ENCODE measurements at regions not wholly inside any gene's neighbourhood (a gene's known extent, or its start where the extent isn't known, plus 50 kb on each side); places are given as distances from the start of the nearest gene placed in this dataset.
"Not testable (repeated sequence)": the region's sequence is repeated elsewhere in the genome, so short reads cannot be mapped to it uniquely, and the experiment has no call there.

- no peaks in the 10 kb centered on the region; the same call in 1 of the 2 replicates for H3K9me2 ChIP-seq (replicated peaks; ENCODE audit: insufficient read depth, low read length)
- no peak for DNase-seq
Measured at GRCh38 chr3:74210739-74211138, 403.7 kb downstream of the CNTN3 start.

GRCh38 chr3:74200952-74201351 lies 413.5 kb downstream of the CNTN3 start:
- Histone ChIP-seq H3K27ac (ENCODE audit: low read length) (no peak overlapping the region), H3K4me1 (ENCODE audit: low read length) (no peaks in the 10 kb centered on the region), H2AFZ (ENCODE audit: low read length) (no peak overlapping the region), H3K79me2 (ENCODE audit: low read length) (no peaks in the 10 kb centered on the region), H3K27me3 (ENCODE audit: low read length) (no peaks in the 10 kb centered on the region), H3K9me3 (ENCODE audit: low read length) (no peaks in the 10 kb centered on the region), H3K4me3 (ENCODE audit: low read length) (no peak overlapping the region), H3K4me2 (ENCODE audit: low read depth, low read length, poor library complexity, severe bottlenecking) (no peak overlapping the region), H3K36me3 (ENCODE audit: insufficient read depth, low read length) (no peaks in the 10 kb centered on the region), H3K9me2 (replicated peaks; ENCODE audit: insufficient read depth, low read length) (no peaks in the 10 kb centered on the region), H4K20me1 (ENCODE audit: insufficient read depth, low read depth, low read length) (no peaks in the 10 kb centered on the region), H3K9ac (ENCODE audit: low read length) (no peak overlapping the region)
- no peak for DNase-seq

More at GRCh38 chr3:74210739-74211138, 403.7 kb downstream of the CNTN3 start:
- H2AFZ ChIP-seq (ENCODE audit: low read length) = no peak overlapping the region
- H3K79me2 ChIP-seq (ENCODE audit: low read length) = no peaks in the 10 kb centered on the region
- no peak overlapping the region for H3K9ac ChIP-seq (ENCODE audit: low read length)
- H3K9me3 ChIP-seq (ENCODE audit: low read length) = 0 out of 2 replicates have a peak, but pooled peaks cover 5% of the 10 kb centered on the region
- no peaks in the 10 kb centered on the region for H3K27me3 ChIP-seq (ENCODE audit: low read length)
- H3K4me2 ChIP-seq (ENCODE audit: low read depth, low read length, poor library complexity, severe bottlenecking) = no peak overlapping the region
- no peaks in the 10 kb centered on the region for H4K20me1 ChIP-seq (ENCODE audit: insufficient read depth, low read depth, low read length)
- H3K4me1 ChIP-seq (ENCODE audit: low read length) = no peaks in the 10 kb centered on the region
- H3K27ac ChIP-seq (ENCODE audit: low read length) = no peak overlapping the region
- H3K36me3 ChIP-seq (ENCODE audit: insufficient read depth, low read length) = no peaks in the 10 kb centered on the region
- no peak overlapping the region for H3K4me3 ChIP-seq (ENCODE audit: low read length)

DNA sequence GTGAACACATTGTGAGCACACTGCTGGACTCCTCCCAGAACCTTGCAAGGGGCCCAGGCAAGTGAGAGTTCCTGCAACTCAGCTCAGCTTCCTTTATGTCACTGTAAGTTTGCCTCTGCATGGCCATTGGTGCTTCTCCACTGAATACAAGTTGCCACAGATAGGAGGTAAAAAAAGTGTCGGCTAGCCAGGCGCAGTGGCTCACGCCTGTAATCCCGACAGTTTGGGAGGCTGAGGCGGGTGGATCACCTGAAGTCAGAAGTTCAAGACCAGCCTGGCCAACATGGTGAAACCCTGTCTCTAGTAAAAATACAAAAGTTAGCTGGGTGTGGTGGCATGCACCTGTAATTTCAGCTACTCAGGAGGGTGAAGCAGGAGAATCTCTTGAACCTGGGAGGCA lies 435.8 kb downstream of the CNTN3 start:
- H3K27ac ChIP-seq (ENCODE audit: low read length); H3K9ac ChIP-seq (ENCODE audit: low read length); H3K4me3 ChIP-seq (ENCODE audit: low read length); H3K36me3 ChIP-seq (ENCODE audit: insufficient read depth, low read length); H2AFZ ChIP-seq (ENCODE audit: low read length); H3K4me1 ChIP-seq (ENCODE audit: low read length); H3K9me3 ChIP-seq (ENCODE audit: low read length); H3K79me2 ChIP-seq (ENCODE audit: low read length); DNase-seq; H3K4me2 ChIP-seq (ENCODE audit: low read depth, low read length, poor library complexity, severe bottlenecking); H3K9me2 ChIP-seq (replicated peaks; ENCODE audit: insufficient read depth, low read length); H4K20me1 ChIP-seq (ENCODE audit: insufficient read depth, low read depth, low read length); H3K27me3 ChIP-seq (ENCODE audit: low read length): not testable (repeated sequence)

DNA sequence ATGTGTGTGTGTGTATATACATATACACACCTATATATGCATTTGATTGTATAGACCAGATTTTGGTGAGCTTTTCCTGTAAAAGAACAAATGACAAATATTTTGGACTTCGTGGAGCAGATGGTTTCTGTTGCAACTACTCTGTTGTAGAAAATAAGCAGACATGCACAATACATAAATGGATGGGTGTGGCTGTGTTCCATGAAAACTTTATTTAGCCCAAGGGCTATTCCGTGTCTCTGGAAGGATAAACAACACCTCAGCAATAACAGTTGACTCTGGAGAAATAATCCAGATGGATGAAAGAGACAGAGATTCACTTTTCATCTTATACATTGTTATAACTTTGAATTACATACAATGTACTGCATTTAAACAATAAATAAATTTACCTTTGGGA lies 441.4 kb downstream of the CNTN3 start:
- Histone ChIP-seq H3K4me3 (ENCODE audit: low read length) (no peak overlapping the region), H3K27ac (ENCODE audit: low read length) (no peak overlapping the region), H4K20me1 (ENCODE audit: insufficient read depth, low read depth, low read length) (no peaks in the 10 kb centered on the region), H3K4me2 (ENCODE audit: low read depth, low read length, poor library complexity, severe bottlenecking) (no peak overlapping the region), H3K4me1 (ENCODE audit: low read length) (no peaks in the 10 kb centered on the region), H3K36me3 (ENCODE audit: insufficient read depth, low read length) (no peaks in the 10 kb centered on the region), H3K79me2 (ENCODE audit: low read length) (no peaks in the 10 kb centered on the region), H3K9ac (ENCODE audit: low read length) (no peak overlapping the region), H3K9me2 (replicated peaks; ENCODE audit: insufficient read depth, low read length) (no peaks in the 10 kb centered on the region; the same call in 1 of the 2 replicates), H2AFZ (ENCODE audit: low read length) (no peak overlapping the region), H3K27me3 (ENCODE audit: low read length) (no peaks in the 10 kb centered on the region), H3K9me3 (ENCODE audit: low read length) (peaks cover under 1% of the 10 kb centered on the region; the same call in 1 of the 2 replicates)
- no peak for DNase-seq

DNA sequence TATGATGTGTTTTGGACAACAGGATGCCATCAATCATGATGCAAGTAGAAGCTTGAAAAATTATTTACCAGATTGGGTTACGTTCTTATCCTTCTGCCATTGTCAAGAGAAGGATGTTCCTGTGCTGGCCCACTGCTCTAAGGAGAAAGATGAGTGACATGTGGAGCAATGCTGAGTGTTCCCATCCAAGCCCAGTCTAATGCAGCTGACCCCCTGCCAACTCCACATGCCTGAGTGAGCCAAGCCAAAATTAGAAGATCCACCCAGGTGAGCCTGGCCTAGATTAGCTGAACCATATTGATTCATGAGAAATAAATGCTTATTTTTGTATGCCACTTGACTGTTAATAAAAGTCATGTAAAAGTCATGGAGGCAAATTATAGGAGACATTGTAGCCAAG lies 446.5 kb downstream of the CNTN3 start:
- no peaks in the 10 kb centered on the region for H3K79me2 ChIP-seq (ENCODE audit: low read length)
- no peak overlapping the region for H3K9ac ChIP-seq (ENCODE audit: low read length)
- H3K9me2 ChIP-seq (replicated peaks; ENCODE audit: insufficient read depth, low read length) = no peaks in the 10 kb centered on the region
- no peaks in the 10 kb centered on the region for H3K27me3 ChIP-seq (ENCODE audit: low read length)
- H2AFZ ChIP-seq (ENCODE audit: low read length) = no peak overlapping the region
- H3K4me2 ChIP-seq (ENCODE audit: low read depth, low read length, poor library complexity, severe bottlenecking) = no peak overlapping the region
- H3K9me3 ChIP-seq (ENCODE audit: low read length) = peaks cover 4% of the 10 kb centered on the region; the same call in 1 of the 2 replicates
- H3K4me3 ChIP-seq (ENCODE audit: low read length) = no peak overlapping the region
- no peaks in the 10 kb centered on the region for H3K36me3 ChIP-seq (ENCODE audit: insufficient read depth, low read length)
- DNase-seq = no peak
- no peaks in the 10 kb centered on the region for H3K4me1 ChIP-seq (ENCODE audit: low read length)
- H4K20me1 ChIP-seq (ENCODE audit: insufficient read depth, low read depth, low read length) = no peaks in the 10 kb centered on the region
- no peak overlapping the region for H3K27ac ChIP-seq (ENCODE audit: low read length)

- Histone ChIP-seq H3K9ac (ENCODE audit: low read length) (no peak overlapping the region), H3K4me2 (ENCODE audit: low read depth, low read length, poor library complexity, severe bottlenecking) (no peak overlapping the region), H2AFZ (ENCODE audit: low read length) (no peak overlapping the region), H4K20me1 (ENCODE audit: insufficient read depth, low read depth, low read length) (no peaks in the 10 kb centered on the region), H3K27me3 (ENCODE audit: low read length) (no peaks in the 10 kb centered on the region), H3K9me3 (ENCODE audit: low read length) (peaks cover 4% of the 10 kb centered on the region; the same call in 1 of the 2 replicates), H3K4me1 (ENCODE audit: low read length) (no peaks in the 10 kb centered on the region), H3K9me2 (replicated peaks; ENCODE audit: insufficient read depth, low read length) (no peaks in the 10 kb centered on the region), H3K79me2 (ENCODE audit: low read length) (no peaks in the 10 kb centered on the region), H3K27ac (ENCODE audit: low read length) (no peak overlapping the region), H3K36me3 (ENCODE audit: insufficient read depth, low read length) (no peaks in the 10 kb centered on the region), H3K4me3 (ENCODE audit: low read length) (no peak overlapping the region)
- no peak for DNase-seq
Measured at GRCh38 chr3:74165211-74165610, 449.2 kb downstream of the CNTN3 start.

DNA sequence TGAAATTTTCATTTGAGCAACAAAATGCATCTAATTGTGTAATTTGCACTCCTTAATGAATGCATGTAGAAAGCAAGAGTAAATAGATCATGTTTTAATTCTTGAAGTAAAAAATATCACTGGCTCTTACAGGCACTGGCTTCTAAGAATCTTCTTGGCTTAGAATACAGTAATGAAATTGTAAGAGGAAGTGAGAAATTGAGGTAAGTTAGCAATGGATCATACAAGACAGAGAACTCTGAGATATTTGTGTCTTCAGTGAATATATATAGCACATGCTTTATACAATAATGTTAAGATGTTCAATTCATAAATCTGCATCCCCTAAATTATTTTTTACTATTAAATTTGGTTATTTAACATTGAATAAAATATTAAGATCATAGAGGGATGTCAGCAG lies 465.0 kb downstream of the CNTN3 start:
- no peak overlapping the region for H3K9ac ChIP-seq (ENCODE audit: low read length)
- no peak overlapping the region for H2AFZ ChIP-seq (ENCODE audit: low read length)
- H4K20me1 ChIP-seq (ENCODE audit: insufficient read depth, low read depth, low read length) = no peaks in the 10 kb centered on the region
- no peak overlapping the region for H3K4me2 ChIP-seq (ENCODE audit: low read depth, low read length, poor library complexity, severe bottlenecking)
- no peaks in the 10 kb centered on the region for H3K9me2 ChIP-seq (replicated peaks; ENCODE audit: insufficient read depth, low read length)
- H3K79me2 ChIP-seq (ENCODE audit: low read length) = no peaks in the 10 kb centered on the region
- no peaks in the 10 kb centered on the region for H3K9me3 ChIP-seq (ENCODE audit: low read length)
- no peak overlapping the region for H3K27ac ChIP-seq (ENCODE audit: low read length)
- H3K4me1 ChIP-seq (ENCODE audit: low read length) = no peaks in the 10 kb centered on the region
- H3K36me3 ChIP-seq (ENCODE audit: insufficient read depth, low read length) = no peaks in the 10 kb centered on the region
- no peaks in the 10 kb centered on the region for H3K27me3 ChIP-seq (ENCODE audit: low read length)
- no peak for DNase-seq
- H3K4me3 ChIP-seq (ENCODE audit: low read length) = no peak overlapping the region

DNA sequence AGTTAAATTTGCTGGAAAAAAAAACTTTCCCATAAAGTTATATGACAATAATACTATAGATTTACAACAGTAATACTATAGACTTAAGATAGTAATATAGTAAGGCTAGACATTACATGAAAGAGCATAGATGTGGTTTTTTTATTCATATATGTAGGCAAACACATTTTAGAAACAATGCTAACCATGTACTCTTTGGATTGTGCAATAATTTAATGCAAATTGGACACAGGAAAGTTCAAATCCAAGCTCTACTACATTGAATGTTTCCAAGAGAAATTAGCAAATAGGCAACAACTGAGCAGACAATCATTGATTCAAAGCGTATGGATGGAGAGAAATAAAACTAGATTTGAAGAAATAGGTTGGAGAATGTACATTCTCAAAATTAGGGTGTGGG lies 469.2 kb downstream of the CNTN3 start:
- Histone ChIP-seq H3K79me2 (ENCODE audit: low read length) (no peaks in the 10 kb centered on the region), H3K4me1 (ENCODE audit: low read length) (no peaks in the 10 kb centered on the region), H3K9me2 (replicated peaks; ENCODE audit: insufficient read depth, low read length) (no peaks in the 10 kb centered on the region), H3K27ac (ENCODE audit: low read length) (no peak overlapping the region), H3K9me3 (ENCODE audit: low read length) (no peaks in the 10 kb centered on the region), H3K27me3 (ENCODE audit: low read length) (no peaks in the 10 kb centered on the region), H3K36me3 (ENCODE audit: insufficient read depth, low read length) (no peaks in the 10 kb centered on the region), H3K9ac (ENCODE audit: low read length) (no peak overlapping the region), H4K20me1 (ENCODE audit: insufficient read depth, low read depth, low read length) (no peaks in the 10 kb centered on the region), H2AFZ (ENCODE audit: low read length) (no peak overlapping the region), H3K4me2 (ENCODE audit: low read depth, low read length, poor library complexity, severe bottlenecking) (no peak overlapping the region), H3K4me3 (ENCODE audit: low read length) (no peak overlapping the region)
- DNase-seq = no peak

GRCh38 chr3:74139648-74140047 lies 474.8 kb downstream of the CNTN3 start:
- no peaks in the 10 kb centered on the region for H3K27me3 ChIP-seq (ENCODE audit: low read length)
- no peak overlapping the region for H3K4me2 ChIP-seq (ENCODE audit: low read depth, low read length, poor library complexity, severe bottlenecking)
- no peaks in the 10 kb centered on the region for H4K20me1 ChIP-seq (ENCODE audit: insufficient read depth, low read depth, low read length)
- H2AFZ ChIP-seq (ENCODE audit: low read length) = no peak overlapping the region
- no peaks in the 10 kb centered on the region for H3K4me1 ChIP-seq (ENCODE audit: low read length)
- H3K27ac ChIP-seq (ENCODE audit: low read length) = no peak overlapping the region
- H3K36me3 ChIP-seq (ENCODE audit: insufficient read depth, low read length) = no peaks in the 10 kb centered on the region
- H3K9me2 ChIP-seq (replicated peaks; ENCODE audit: insufficient read depth, low read length) = no peaks in the 10 kb centered on the region
- no peaks in the 10 kb centered on the region for H3K79me2 ChIP-seq (ENCODE audit: low read length)
- peak; percentile 43 for DNase-seq
- H3K9ac ChIP-seq (ENCODE audit: low read length) = no peak overlapping the region
- H3K4me3 ChIP-seq (ENCODE audit: low read length) = no peak overlapping the region
- no peaks in the 10 kb centered on the region for H3K9me3 ChIP-seq (ENCODE audit: low read length)
